HCT116 (cell line): ENCODE measurements at regions not wholly inside any gene's neighbourhood (a gene's known extent, or its start where the extent isn't known, plus 50 kb on each side); places are given as distances from the start of the nearest gene placed in this dataset.

Experiments used
- ATAC-seq: fragments of 200-7000 bp; cut with Tn5 transposase; 2 replicates; pipeline ENCODE4 v1.9.1; 2020; ENCODE audit warnings: mild to moderate bottlenecking, moderate library complexity
- BruUV-seq: library from RNA; stranded (reverse); fragments of 400-500 nt; replicated peaks from 2 replicates; lab custom pipeline; 2021; lab: Mats Ljungman, UMichigan
- CTCF ChIA-PET: fragments of 300-600 bp; sonication (Branson Sonifier 250); formaldehyde crosslinking; loops from one replicate; lab custom pipeline; 2021; ENCODE audit warnings: antibody characterized with exemption; lab: Charles Lee
- POLR2A ChIA-PET: fragments of 300-600, 350-600 bp; sonication (Branson Sonifier 250); formaldehyde crosslinking; loops from one replicate; lab custom pipeline; 2021; ENCODE audit warnings: antibody characterized with exemption; lab: Charles Lee
- RAD21 ChIA-PET, 2 experiments: fragments of 300-600 bp; sonication (Branson Sonifier 250); formaldehyde crosslinking; loops; one replicate each; lab custom pipeline; 2023; ENCODE audit warnings: low total read pairs in 2 of 2; ENCODE audit not compliant: uncharacterized antibody in 2 of 2, unreplicated experiment in 2 of 2, low non-redundant PET in 1 of 2; lab: Charles Lee
- DNase-seq: peaks from one replicate; pipeline ENCODE4 v3.0.0-alpha.2; 2010; ENCODE audit warnings: low read depth, low spot score
- H2AFZ ChIP-seq: fragments of 200-600 bp; shearing (Covaris generic), sonication (generic); 2 replicates; pipeline ENCODE4 v1.6.1; 2017; ENCODE audit warnings: low read depth, mixed run types, mixed read lengths, antibody characterized with exemption, low read length; ENCODE audit not compliant: poor library complexity, severe bottlenecking
- H3K27ac ChIP-seq: 2 replicates; pipeline ENCODE4 v1.5.1; 2012; ENCODE audit warnings: low read depth, low read length
- H3K27me3 ChIP-seq: fragments of 200-600 bp; sonication (generic); 2 replicates; pipeline ENCODE4 v1.6.1; 2016; ENCODE audit warnings: mixed run types, low read length, mixed read lengths; ENCODE audit not compliant: insufficient read depth
- H3K36me3 ChIP-seq, 2 experiments: fragments of 200-500 bp in 1 of 2; fragments of 200-600 bp in 1 of 2; sonication (Bioruptor generic) in 1 of 2; sonication (generic) in 1 of 2; 2 replicates each; pipeline versions ENCODE4 v1.5.1 to v1.6.1; 2014 to 2016; ENCODE audit warnings: low read length in 2 of 2, inconsistent platforms in 1 of 2, mixed read lengths in 1 of 2, mixed run types in 1 of 2; ENCODE audit not compliant: insufficient read depth in 2 of 2, control insufficient read depth in 1 of 2
- H3K4me1 ChIP-seq, 2 experiments: fragments of 200-600 bp in 1 of 2; sonication (generic) in 1 of 2; 2 replicates each; pipeline versions ENCODE4 v1.5.1 to v1.6.1; 2012 to 2017; ENCODE audit warnings: low read length in 2 of 2, inconsistent platforms in 1 of 2, mild to moderate bottlenecking in 1 of 2, mixed read lengths in 1 of 2, mixed run types in 1 of 2, moderate library complexity in 1 of 2; ENCODE audit not compliant: insufficient read depth in 2 of 2, control insufficient read depth in 1 of 2
- H3K4me2 ChIP-seq: fragments of 200-600 bp; sonication (generic); 2 replicates; pipeline ENCODE4 v1.6.1; 2017; ENCODE audit warnings: mixed run types, low read length, mixed read lengths
- H3K4me3 ChIP-seq, 2 experiments: fragments of 200-600 bp in 1 of 2; sonication (generic) in 1 of 2; replicated peaks in 1 of 2; 2 replicates each; pipeline ENCODE4 v1.5.1; 2011 to 2016; ENCODE audit warnings: low read length in 2 of 2, control low read depth in 1 of 2, low read depth in 1 of 2, mild to moderate bottlenecking in 1 of 2, mixed read lengths in 1 of 2, mixed run types in 1 of 2
- H3K79me2 ChIP-seq: fragments of 200-600 bp; sonication (generic); 2 replicates; pipeline ENCODE4 v1.6.1; 2017; ENCODE audit warnings: mild to moderate bottlenecking, mixed run types, low read length, moderate library complexity, mixed read lengths; ENCODE audit not compliant: insufficient read depth
- H3K9ac ChIP-seq: fragments of 200-600 bp; sonication (generic); 2 replicates; pipeline ENCODE4 v1.6.1; 2016; ENCODE audit warnings: low read length, mixed read lengths
- H3K9me2 ChIP-seq: fragments of 200-600 bp; sonication (generic), shearing (Covaris generic); 2 replicates; pipeline ENCODE4 v1.6.1; 2017; ENCODE audit warnings: mixed run types, mild to moderate bottlenecking, moderate library complexity; ENCODE audit not compliant: insufficient read depth
- H3K9me3 ChIP-seq, 2 experiments: fragments of 200-500 bp in 1 of 2; fragments of 200-600 bp in 1 of 2; sonication (Bioruptor generic) in 1 of 2; sonication (generic) in 1 of 2; 2 replicates each; pipeline ENCODE4 v1.6.1; 2014 to 2017; ENCODE audit warnings: low read length in 2 of 2, mixed read lengths in 2 of 2, inconsistent platforms in 1 of 2, low read depth in 1 of 2, mild to moderate bottlenecking in 1 of 2, mixed run types in 1 of 2, moderate library complexity in 1 of 2; ENCODE audit not compliant: control insufficient read depth in 1 of 2, insufficient read depth in 1 of 2
- H4K20me1 ChIP-seq: fragments of 200-600 bp; sonication (generic), shearing (Covaris generic); 2 replicates; pipeline ENCODE4 v1.6.1; 2017; ENCODE audit warnings: mixed run types, mild to moderate bottlenecking, moderate library complexity; ENCODE audit not compliant: insufficient read depth
- CBX3 ChIP-seq: IDR thresholded peaks from 2 replicates; pipeline ENCODE4 v1.6.1; 2012; ENCODE audit warnings: low read depth
- CEBPB ChIP-seq: IDR thresholded peaks from 2 replicates; pipeline ENCODE4 v1.6.1; 2012; ENCODE audit warnings: low read depth
- EGR1 ChIP-seq: IDR thresholded peaks from 2 replicates; pipeline ENCODE4 v1.6.1; 2012; ENCODE audit warnings: low read depth
- ELF1 ChIP-seq: IDR thresholded peaks from 2 replicates; pipeline ENCODE4 v1.6.1; 2012; ENCODE audit warnings: low read depth, borderline replicate concordance
- POLR2AphosphoS5 ChIP-seq: IDR thresholded peaks from 2 replicates; pipeline ENCODE4 v1.6.1; 2011; ENCODE audit warnings: mild to moderate bottlenecking, low read depth, low read length, moderate library complexity
- RAD21 ChIP-seq: IDR thresholded peaks from 2 replicates; pipeline ENCODE4 v1.6.1; 2012; ENCODE audit warnings: low read depth, mild to moderate bottlenecking
- REST ChIP-seq: IDR thresholded peaks from 2 replicates; pipeline ENCODE4 v1.6.1; 2012; ENCODE audit warnings: low read depth
- SP1 ChIP-seq: IDR thresholded peaks from 2 replicates; pipeline ENCODE4 v1.6.1; 2012; ENCODE audit warnings: low read depth
- intact Hi-C: fragments of 100-400 bp; cut with micrococcal nuclease; formaldehyde crosslinking; loops from 2 replicates; pipeline ENCODE4 v1.10.0; 2022
- TF ChIP-seq, protein P1 (sequence below): IDR thresholded peaks from 2 replicates; pipeline ENCODE4 v1.6.1; 2012

DNA sequence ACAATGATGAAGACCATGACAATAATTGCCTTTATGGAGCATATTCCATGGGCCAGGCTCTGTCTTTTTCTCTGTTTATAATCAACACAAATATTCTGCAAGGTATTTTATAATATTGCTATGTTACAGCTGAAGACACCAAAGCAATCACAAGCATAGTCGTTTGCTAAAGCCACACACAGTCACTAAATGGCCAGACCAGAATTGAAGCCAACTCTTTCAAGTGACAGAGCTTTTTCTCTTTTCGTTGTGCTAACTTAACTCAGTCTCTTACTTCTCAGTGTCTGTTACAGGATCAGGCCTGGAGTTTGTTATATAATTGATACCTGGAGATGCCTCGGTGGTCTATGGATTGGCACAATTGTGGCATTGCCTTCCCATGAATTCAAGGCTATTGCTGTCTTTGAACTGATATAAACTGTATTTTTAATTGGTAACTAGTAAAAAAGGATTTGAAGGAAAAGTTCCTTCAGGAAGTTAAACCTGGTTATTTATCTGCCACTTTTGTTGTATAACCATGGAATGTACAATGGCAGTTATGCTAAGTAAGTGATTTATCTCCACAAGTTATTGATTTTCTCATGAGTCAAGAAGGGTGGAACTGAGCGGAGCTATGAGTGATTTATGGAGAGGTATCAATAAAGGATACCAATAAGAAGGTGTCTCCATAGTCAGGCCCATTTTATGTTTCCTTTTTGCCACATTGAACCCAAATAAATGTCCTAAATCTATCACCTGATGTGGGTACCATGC, 67.6 kb downstream of the PFDN4 start:
- no TSS peak for BruUV-seq
- H3K36me3 ChIP-seq: no peaks in the 10 kb centered on the region
- CTCF ChIA-PET: no interaction called here
- TF ChIP-seq RAD21: no peak
- no peaks in the 10 kb centered on the region for H4K20me1 ChIP-seq
- no peak overlapping the region for H2AFZ ChIP-seq
- no peak overlapping the region for H3K27ac ChIP-seq
- DNase-seq (no peak), ATAC-seq (no peak)
- no peaks in the 10 kb centered on the region for H3K9me3 ChIP-seq
- no peaks in the 10 kb centered on the region for H3K4me1 ChIP-seq
- H3K79me2 ChIP-seq: no peaks in the 10 kb centered on the region
- H3K9me2 ChIP-seq: no peaks in the 10 kb centered on the region
- RAD21 ChIA-PET: no interaction called here
- POLR2A ChIA-PET: no interaction called here
- no peak overlapping the region for H3K9ac ChIP-seq
- H3K4me3 ChIP-seq: no peak overlapping the region
- no peak overlapping the region for H3K4me2 ChIP-seq
- intact Hi-C loops: no loop called here
- H3K27me3 ChIP-seq: no peaks in the 10 kb centered on the region

DNA sequence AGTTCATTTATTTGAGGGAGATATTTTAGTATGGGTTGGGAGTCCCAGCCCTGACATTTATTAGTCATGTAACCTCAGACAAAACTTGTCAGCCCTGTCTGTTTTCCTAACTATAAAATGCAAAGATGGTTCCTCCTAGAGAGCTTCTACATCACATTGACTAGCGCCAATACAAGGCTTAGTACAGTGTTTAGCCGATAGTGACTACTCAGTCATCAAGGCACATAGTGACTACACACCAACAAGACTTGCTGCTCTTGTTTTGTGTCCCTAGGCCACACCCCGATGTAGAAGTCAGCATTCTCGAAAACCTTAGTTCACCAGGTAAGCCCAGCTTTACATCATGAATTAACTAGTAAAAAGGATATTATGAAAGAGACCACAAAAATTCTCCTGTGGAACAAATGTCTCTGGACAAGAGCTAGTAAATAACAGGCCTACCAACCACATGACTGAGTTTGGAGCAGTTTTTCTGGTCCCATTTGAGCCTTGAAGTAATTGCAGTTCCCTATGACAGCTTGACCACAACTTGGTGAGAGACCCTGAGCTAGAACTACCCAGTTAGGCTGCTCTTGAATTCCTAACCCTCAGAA, 68.8 kb downstream of the PFDN4 start:
- Histone ChIP-seq H3K4me3 (no peak overlapping the region), H3K79me2 (no peaks in the 10 kb centered on the region), H3K27ac (no peak overlapping the region), H3K9me2 (no peaks in the 10 kb centered on the region), H3K4me1 (no peaks in the 10 kb centered on the region), H3K27me3 (no peaks in the 10 kb centered on the region), H3K9me3 (no peaks in the 10 kb centered on the region), H2AFZ (no peak overlapping the region), H3K4me2 (no peak overlapping the region), H4K20me1 (no peaks in the 10 kb centered on the region), H3K9ac (no peak overlapping the region), H3K36me3 (no peaks in the 10 kb centered on the region)
- intact Hi-C loops: no loop called here
- ATAC-seq (no peak), DNase-seq (no peak)
- ChIA-PET RAD21 (no interaction called here), CTCF (no interaction called here), POLR2A (interaction anchor here (1.4 kb wide), 1 partner anchor 8 kb away, joined by 5 read pairs; no protein-coding TSS in a partner anchor)
- TF ChIP-seq CEBPB (no peak), CBX3 (no peak), ELF1 (no peak), EGR1 (no peak), POLR2AphosphoS5 (no peak), SP1 (no peak), REST (no peak)
- TF ChIP-seq, protein P1, sequence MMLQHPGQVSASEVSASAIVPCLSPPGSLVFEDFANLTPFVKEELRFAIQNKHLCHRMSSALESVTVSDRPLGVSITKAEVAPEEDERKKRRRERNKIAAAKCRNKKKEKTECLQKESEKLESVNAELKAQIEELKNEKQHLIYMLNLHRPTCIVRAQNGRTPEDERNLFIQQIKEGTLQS: no peak
- BruUV-seq: no TSS peak
